SK-N-SH (cell line): ENCODE measurements at regions not wholly inside any gene's neighbourhood (a gene's known extent, or its start where the extent isn't known, plus 50 kb on each side); places are given as distances from the start of the nearest gene placed in this dataset.

Experiments
- CTCF ChIA-PET: fragments of 300-600, 350-600 bp; formaldehyde crosslinking; extraction: SDS; loops from one replicate; lab custom pipeline; 2021; lab: Yijun Ruan, JAX
- POLR2A ChIA-PET: fragments of 350-600 bp; sonication (Branson Sonifier 250); formaldehyde crosslinking; extraction: SDS; loops from one replicate; lab custom pipeline; 2020; ENCODE audit warnings: antibody characterized with exemption, inconsistent platforms; lab: Yijun Ruan, JAX
- DNase-seq: peaks from one replicate; pipeline ENCODE4 v3.0.0; 2012
- H2AFZ ChIP-seq: fragments of 200-600 bp; sonication (generic); 2 replicates; pipeline ENCODE4 v1.8.1; 2016; ENCODE audit warnings: antibody characterized with exemption, mild to moderate bottlenecking, low read depth
- H3F3A ChIP-seq: fragments of 200-600 bp; sonication (generic); replicated peaks from 2 replicates; pipeline ENCODE3; 2016; ENCODE audit warnings: antibody characterized with exemption, mild to moderate bottlenecking; ENCODE audit not compliant: insufficient read depth
- H3K27ac ChIP-seq, 2 experiments: fragments of 200-500 bp in 1 of 2; fragments of 200-600 bp in 1 of 2; sonication (Bioruptor generic) in 1 of 2; sonication (generic), shearing (Covaris generic) in 1 of 2; 2 replicates each; pipeline versions ENCODE4 v1.5.1 to v1.6.1; 2014 to 2016; ENCODE audit warnings: low read depth in 2 of 2, inconsistent platforms in 1 of 2, low read length in 1 of 2, mild to moderate bottlenecking in 1 of 2, mixed read lengths in 1 of 2
- H3K27me3 ChIP-seq: fragments of 200-600 bp; sonication (generic), shearing (Covaris generic); 2 replicates; pipeline ENCODE4 v1.6.1; 2016; ENCODE audit warnings: mixed run types; ENCODE audit not compliant: insufficient read depth
- H3K36me3 ChIP-seq, 2 experiments: fragments of 200-500 bp in 1 of 2; fragments of 200-600 bp in 1 of 2; sonication (Bioruptor generic) in 1 of 2; sonication (generic) in 1 of 2; replicated peaks in 1 of 2; 2 replicates each; pipeline versions ENCODE3 to v1.5.1; 2014 to 2016; ENCODE audit warnings: low read length in 1 of 2, mild to moderate bottlenecking in 1 of 2; ENCODE audit not compliant: insufficient read depth in 2 of 2, control insufficient read depth in 1 of 2
- H3K4me1 ChIP-seq, 2 experiments: fragments of 200-500 bp in 1 of 2; fragments of 200-600 bp in 1 of 2; sonication (Bioruptor generic) in 1 of 2; sonication (generic), shearing (Covaris generic) in 1 of 2; 2 replicates each; pipeline versions ENCODE4 v1.5.1 to v1.6.1; 2014 to 2016; ENCODE audit warnings: low read depth in 1 of 2, low read length in 1 of 2, mixed run types in 1 of 2; ENCODE audit not compliant: insufficient read depth in 2 of 2, control insufficient read depth in 1 of 2
- H3K4me2 ChIP-seq: fragments of 200-600 bp; sonication (generic), shearing (Covaris generic); 2 replicates; pipeline ENCODE4 v1.6.1; 2017; ENCODE audit warnings: mixed run types
- H3K4me3 ChIP-seq, 2 experiments: fragments of 200-500 bp in 1 of 2; fragments of 200-600 bp in 1 of 2; sonication (Bioruptor generic) in 1 of 2; sonication (generic), shearing (Covaris generic) in 1 of 2; 2 replicates each; pipeline versions ENCODE4 v1.5.1 to v1.8.1; 2014 to 2016; ENCODE audit warnings: low read depth in 2 of 2, inconsistent platforms in 1 of 2, low read length in 1 of 2, mild to moderate bottlenecking in 1 of 2, mixed read lengths in 1 of 2, moderate library complexity in 1 of 2
- H3K79me2 ChIP-seq: fragments of 200-600 bp; sonication (generic); 2 replicates; pipeline ENCODE4 v1.8.1; 2017; ENCODE audit warnings: mild to moderate bottlenecking; ENCODE audit not compliant: insufficient read depth
- H3K9ac ChIP-seq: fragments of 200-600 bp; sonication (generic); 2 replicates; pipeline ENCODE4 v1.6.1; 2017; ENCODE audit warnings: mixed run types
- H3K9me2 ChIP-seq: fragments of 200-600 bp; sonication (generic); 2 replicates; pipeline ENCODE4 v1.6.1; 2017; ENCODE audit warnings: mixed run types
- H3K9me3 ChIP-seq: fragments of 200-600 bp; sonication (generic); 2 replicates; pipeline ENCODE4 v1.6.1; 2017; ENCODE audit warnings: mixed run types, mild to moderate bottlenecking, moderate library complexity
- H4K20me1 ChIP-seq: fragments of 200-600 bp; sonication (generic); 2 replicates; pipeline ENCODE4 v1.6.1; 2017; ENCODE audit warnings: mild to moderate bottlenecking, mixed run types; ENCODE audit not compliant: insufficient read depth
- CHD2 ChIP-seq: fragments of 150-350 bp; IDR thresholded peaks from 2 replicates; pipeline ENCODE4 v1.6.1; 2018; ENCODE audit warnings: low read length; ENCODE audit not compliant: partially characterized antibody
- EZH2phosphoT487 ChIP-seq: fragments of 200-600 bp; sonication (generic); IDR thresholded peaks from 2 replicates; pipeline ENCODE4 v1.6.1; 2017; ENCODE audit warnings: low read depth, mixed run types, mild to moderate bottlenecking, antibody characterized with exemption, moderate library complexity, borderline replicate concordance
- FOXM1 ChIP-seq: IDR thresholded peaks from 2 replicates; pipeline ENCODE4 v1.4.0; 2012; ENCODE audit warnings: low read depth, mild to moderate bottlenecking
- GABPA ChIP-seq: IDR thresholded peaks from 2 replicates; pipeline ENCODE4 v1.4.0; 2012; ENCODE audit warnings: low read depth, mild to moderate bottlenecking
- JUND ChIP-seq: IDR thresholded peaks from 2 replicates; pipeline ENCODE4 v1.4.0; 2012
- SIN3A ChIP-seq: IDR thresholded peaks from 2 replicates; pipeline ENCODE4 v1.6.1; 2012; ENCODE audit warnings: low read depth, mild to moderate bottlenecking, low read length, moderate library complexity, borderline replicate concordance
- TCF12 ChIP-seq: IDR thresholded peaks from 2 replicates; pipeline ENCODE4 v1.4.0; 2012
- WGBS: methylation state at CpG from one replicate; pipeline ENCODE4 v1.1.6; 2017; ENCODE audit warnings: low lambda C conversion rate; 5-methylcytosine and 5-hydroxymethylcytosine counted together
- TF ChIP-seq, protein P1 (sequence below): IDR thresholded peaks from 2 replicates; pipeline ENCODE4 v1.4.0; 2012; ENCODE audit warnings: low read depth
- TF ChIP-seq, protein P2 (sequence below): IDR thresholded peaks from 2 replicates; pipeline ENCODE4 v1.4.0; 2012; ENCODE audit warnings: low read depth, borderline replicate concordance
- TF ChIP-seq, protein P3 (sequence below): fragments of 150-350 bp; IDR thresholded peaks from 2 replicates; pipeline ENCODE4 v1.6.1; 2016; ENCODE audit warnings: mild to moderate bottlenecking, low read depth, low read length
- TF ChIP-seq, protein P4 (sequence below): IDR thresholded peaks from 2 replicates; pipeline ENCODE4 v1.6.1; 2012; ENCODE audit warnings: mild to moderate bottlenecking, low read depth, low read length, moderate library complexity

DNA sequence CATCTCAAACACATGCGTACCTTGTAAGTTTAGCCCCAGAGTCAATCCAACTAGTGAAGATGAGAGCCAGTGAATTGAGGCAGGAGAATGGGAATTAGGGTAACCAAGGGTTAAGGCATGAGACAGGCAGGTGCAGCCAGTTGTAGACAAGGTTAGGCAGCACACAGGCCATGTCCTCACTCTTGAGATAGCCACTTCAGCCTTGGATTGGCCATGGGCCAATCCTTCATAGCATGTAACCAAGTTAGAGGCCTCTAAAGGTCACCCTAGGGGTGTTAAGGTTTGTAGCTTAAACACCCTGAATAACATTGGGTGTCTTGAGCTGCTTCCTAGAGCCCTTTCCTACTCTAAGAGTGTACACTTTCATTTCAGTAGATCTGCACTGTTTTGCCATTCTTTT, 208.2 kb upstream of the RBM19 start:
- TF ChIP-seq, protein P1, sequence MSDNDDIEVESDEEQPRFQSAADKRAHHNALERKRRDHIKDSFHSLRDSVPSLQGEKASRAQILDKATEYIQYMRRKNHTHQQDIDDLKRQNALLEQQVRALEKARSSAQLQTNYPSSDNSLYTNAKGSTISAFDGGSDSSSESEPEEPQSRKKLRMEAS: no peak
- no peak for TF ChIP-seq EZH2phosphoT487
- no peak for TF ChIP-seq GABPA
- no peak for TF ChIP-seq SIN3A
- TF ChIP-seq FOXM1: no peak
- no peak for TF ChIP-seq TCF12
- TF ChIP-seq, protein P2, sequence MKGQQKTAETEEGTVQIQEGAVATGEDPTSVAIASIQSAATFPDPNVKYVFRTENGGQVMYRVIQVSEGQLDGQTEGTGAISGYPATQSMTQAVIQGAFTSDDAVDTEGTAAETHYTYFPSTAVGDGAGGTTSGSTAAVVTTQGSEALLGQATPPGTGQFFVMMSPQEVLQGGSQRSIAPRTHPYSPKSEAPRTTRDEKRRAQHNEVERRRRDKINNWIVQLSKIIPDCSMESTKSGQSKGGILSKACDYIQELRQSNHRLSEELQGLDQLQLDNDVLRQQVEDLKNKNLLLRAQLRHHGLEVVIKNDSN: no peak
- no peak for TF ChIP-seq CHD2
- TF ChIP-seq, protein P3, sequence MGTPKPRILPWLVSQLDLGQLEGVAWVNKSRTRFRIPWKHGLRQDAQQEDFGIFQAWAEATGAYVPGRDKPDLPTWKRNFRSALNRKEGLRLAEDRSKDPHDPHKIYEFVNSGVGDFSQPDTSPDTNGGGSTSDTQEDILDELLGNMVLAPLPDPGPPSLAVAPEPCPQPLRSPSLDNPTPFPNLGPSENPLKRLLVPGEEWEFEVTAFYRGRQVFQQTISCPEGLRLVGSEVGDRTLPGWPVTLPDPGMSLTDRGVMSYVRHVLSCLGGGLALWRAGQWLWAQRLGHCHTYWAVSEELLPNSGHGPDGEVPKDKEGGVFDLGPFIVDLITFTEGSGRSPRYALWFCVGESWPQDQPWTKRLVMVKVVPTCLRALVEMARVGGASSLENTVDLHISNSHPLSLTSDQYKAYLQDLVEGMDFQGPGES: no peak
- no peak for TF ChIP-seq JUND
- TF ChIP-seq, protein P4, sequence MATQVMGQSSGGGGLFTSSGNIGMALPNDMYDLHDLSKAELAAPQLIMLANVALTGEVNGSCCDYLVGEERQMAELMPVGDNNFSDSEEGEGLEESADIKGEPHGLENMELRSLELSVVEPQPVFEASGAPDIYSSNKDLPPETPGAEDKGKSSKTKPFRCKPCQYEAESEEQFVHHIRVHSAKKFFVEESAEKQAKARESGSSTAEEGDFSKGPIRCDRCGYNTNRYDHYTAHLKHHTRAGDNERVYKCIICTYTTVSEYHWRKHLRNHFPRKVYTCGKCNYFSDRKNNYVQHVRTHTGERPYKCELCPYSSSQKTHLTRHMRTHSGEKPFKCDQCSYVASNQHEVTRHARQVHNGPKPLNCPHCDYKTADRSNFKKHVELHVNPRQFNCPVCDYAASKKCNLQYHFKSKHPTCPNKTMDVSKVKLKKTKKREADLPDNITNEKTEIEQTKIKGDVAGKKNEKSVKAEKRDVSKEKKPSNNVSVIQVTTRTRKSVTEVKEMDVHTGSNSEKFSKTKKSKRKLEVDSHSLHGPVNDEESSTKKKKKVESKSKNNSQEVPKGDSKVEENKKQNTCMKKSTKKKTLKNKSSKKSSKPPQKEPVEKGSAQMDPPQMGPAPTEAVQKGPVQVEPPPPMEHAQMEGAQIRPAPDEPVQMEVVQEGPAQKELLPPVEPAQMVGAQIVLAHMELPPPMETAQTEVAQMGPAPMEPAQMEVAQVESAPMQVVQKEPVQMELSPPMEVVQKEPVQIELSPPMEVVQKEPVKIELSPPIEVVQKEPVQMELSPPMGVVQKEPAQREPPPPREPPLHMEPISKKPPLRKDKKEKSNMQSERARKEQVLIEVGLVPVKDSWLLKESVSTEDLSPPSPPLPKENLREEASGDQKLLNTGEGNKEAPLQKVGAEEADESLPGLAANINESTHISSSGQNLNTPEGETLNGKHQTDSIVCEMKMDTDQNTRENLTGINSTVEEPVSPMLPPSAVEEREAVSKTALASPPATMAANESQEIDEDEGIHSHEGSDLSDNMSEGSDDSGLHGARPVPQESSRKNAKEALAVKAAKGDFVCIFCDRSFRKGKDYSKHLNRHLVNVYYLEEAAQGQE: no peak
- no peaks in the 10 kb centered on the region for H3K79me2 ChIP-seq
- 17% methylated on average over 1 of the region's 1 CpG for WGBS
- no peak for DNase-seq
- H3F3A ChIP-seq: no peaks in the 10 kb centered on the region
- ChIA-PET POLR2A (no interaction called here), CTCF (no interaction called here)
- no peak overlapping the region for H3K27ac ChIP-seq
- no peaks in the 10 kb centered on the region for H3K4me1 ChIP-seq
- no peaks in the 10 kb centered on the region for H3K36me3 ChIP-seq
- H3K4me2 ChIP-seq: no peak overlapping the region
- no peak overlapping the region for H3K9ac ChIP-seq
- H3K9me2 ChIP-seq: no peaks in the 10 kb centered on the region
- no peaks in the 10 kb centered on the region for H3K9me3 ChIP-seq
- H2AFZ ChIP-seq: no peak overlapping the region
- H4K20me1 ChIP-seq: no peaks in the 10 kb centered on the region
- H3K4me3 ChIP-seq: no peak overlapping the region
- H3K27me3 ChIP-seq: no peaks in the 10 kb centered on the region

DNA sequence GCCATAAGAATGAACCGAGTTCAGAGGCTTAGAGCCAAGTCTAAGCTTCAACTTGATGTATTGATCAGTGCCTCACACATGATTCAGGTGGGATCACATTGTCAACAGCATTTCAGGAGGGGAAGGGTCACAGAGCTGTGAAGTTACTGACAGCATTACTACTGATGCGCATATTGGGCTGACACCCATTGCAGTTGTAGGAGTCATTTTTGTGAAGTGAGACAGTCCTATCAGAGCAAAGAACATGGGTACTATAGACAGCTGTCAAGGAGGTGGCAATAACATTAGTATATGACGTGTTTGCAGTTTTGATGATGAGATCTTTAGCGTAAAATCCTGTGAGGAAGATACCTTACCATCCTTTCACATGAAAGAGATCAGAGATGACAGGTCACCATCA, 206.0 kb upstream of the RBM19 start:
- Histone ChIP-seq H3K4me1 (no peaks in the 10 kb centered on the region), H3K79me2 (no peaks in the 10 kb centered on the region), H3K4me3 (no peak overlapping the region), H3F3A (no peaks in the 10 kb centered on the region), H3K27me3 (no peaks in the 10 kb centered on the region; the same call in 1 of the 2 replicates), H3K27ac (no peak overlapping the region), H4K20me1 (no peaks in the 10 kb centered on the region), H3K9me2 (no peaks in the 10 kb centered on the region), H3K4me2 (no peak overlapping the region), H2AFZ (no peak overlapping the region), H3K9ac (no peak overlapping the region), H3K36me3 (no peaks in the 10 kb centered on the region), H3K9me3 (no peaks in the 10 kb centered on the region)
- ChIA-PET CTCF (interaction anchor here (1.2 to 2.0 kb wide), 2 partner anchors 206 to 336 kb away, joined by 3 to 6 read pairs; no protein-coding TSS in a partner anchor), POLR2A (no interaction called here)
- WGBS: 15% methylated on average over 4 of the region's 4 CpGs
- TF ChIP-seq EZH2phosphoT487 (no peak), JUND (no peak)
- DNase-seq: no peak
